GM21529 (cell line): ENCODE measurements at regions not wholly inside any gene's neighbourhood (a gene's known extent, or its start where the extent isn't known, plus 50 kb on each side); places are given as distances from the start of the nearest gene placed in this dataset.
"Not testable (repeated sequence)": the region's sequence is repeated elsewhere in the genome, so short reads cannot be mapped to it uniquely, and the experiment has no call there.

Experiments used
- ATAC-seq: cut with Tn5 transposase; IDR thresholded peaks from one replicate; pipeline ENCODE4 v1.9.1; 2021; ENCODE audit not compliant: unreplicated experiment

GRCh38 chr10:53440601-53441000 lies 668.0 kb upstream of the MBL2 start:
- no peak for ATAC-seq

- not testable (repeated sequence) for ATAC-seq
Measured at GRCh38 chr10:53439075-53439474, 666.5 kb upstream of the MBL2 start.

GRCh38 chr10:53434413-53434812 lies 661.8 kb upstream of the MBL2 start:
- ATAC-seq = no peak

- ATAC-seq = no peak
Measured at GRCh38 chr10:53432035-53432434, 659.5 kb upstream of the MBL2 start.

- no peak for ATAC-seq
Measured at GRCh38 chr10:53430974-53431373, 658.4 kb upstream of the MBL2 start.

- no peak for ATAC-seq
Measured at GRCh38 chr10:53430127-53430891, 657.7 kb upstream of the MBL2 start.

- no peak for ATAC-seq
Measured at GRCh38 chr10:53422223-53422888, 649.8 kb upstream of the MBL2 start.

- ATAC-seq = no peak
Measured at GRCh38 chr10:53412651-53413050, 640.1 kb upstream of the MBL2 start.

- no peak for ATAC-seq
Measured at GRCh38 chr10:53406532-53406931, 633.9 kb upstream of the MBL2 start.

GRCh38 chr10:53403688-53404087 lies 631.1 kb upstream of the MBL2 start:
- ATAC-seq = no peak

GRCh38 chr10:53402594-53402993 lies 630.0 kb upstream of the MBL2 start:
- ATAC-seq = no peak

GRCh38 chr10:53401536-53401935 lies 629.0 kb upstream of the MBL2 start:
- ATAC-seq = no peak

- ATAC-seq = no peak
Measured at GRCh38 chr10:53396876-53397275, 624.3 kb upstream of the MBL2 start.

- no peak for ATAC-seq
Measured at GRCh38 chr10:53395449-53395848, 622.9 kb upstream of the MBL2 start.

- ATAC-seq = no peak
Measured at GRCh38 chr10:53387562-53387961, 615.0 kb upstream of the MBL2 start.

GRCh38 chr10:53382543-53382942 lies 610.0 kb upstream of the MBL2 start:
- ATAC-seq = no peak

GRCh38 chr10:53379956-53380355 lies 607.4 kb upstream of the MBL2 start:
- no peak for ATAC-seq

GRCh38 chr10:53370347-53370746 lies 597.8 kb upstream of the MBL2 start:
- ATAC-seq = no peak

GRCh38 chr10:53361936-53362335 lies 589.4 kb upstream of the MBL2 start:
- ATAC-seq = no peak

- no peak for ATAC-seq
Measured at GRCh38 chr10:53361281-53361680, 588.7 kb upstream of the MBL2 start.

GRCh38 chr10:53358978-53359377 lies 586.4 kb upstream of the MBL2 start:
- not testable (repeated sequence) for ATAC-seq

GRCh38 chr10:53358536-53358935 lies 586.0 kb upstream of the MBL2 start:
- ATAC-seq = no peak

GRCh38 chr10:53357587-53357986 lies 585.0 kb upstream of the MBL2 start:
- no peak for ATAC-seq
